ENCODE measurements at regions not wholly inside any gene's neighbourhood (a gene's known extent, or its start where the extent isn't known, plus 50 kb on each side); places are given as distances from the start of the nearest gene placed in this dataset.
A peak's percentile ranks its signal among the peaks of the same experiment; 100 is the strongest.

DNA sequence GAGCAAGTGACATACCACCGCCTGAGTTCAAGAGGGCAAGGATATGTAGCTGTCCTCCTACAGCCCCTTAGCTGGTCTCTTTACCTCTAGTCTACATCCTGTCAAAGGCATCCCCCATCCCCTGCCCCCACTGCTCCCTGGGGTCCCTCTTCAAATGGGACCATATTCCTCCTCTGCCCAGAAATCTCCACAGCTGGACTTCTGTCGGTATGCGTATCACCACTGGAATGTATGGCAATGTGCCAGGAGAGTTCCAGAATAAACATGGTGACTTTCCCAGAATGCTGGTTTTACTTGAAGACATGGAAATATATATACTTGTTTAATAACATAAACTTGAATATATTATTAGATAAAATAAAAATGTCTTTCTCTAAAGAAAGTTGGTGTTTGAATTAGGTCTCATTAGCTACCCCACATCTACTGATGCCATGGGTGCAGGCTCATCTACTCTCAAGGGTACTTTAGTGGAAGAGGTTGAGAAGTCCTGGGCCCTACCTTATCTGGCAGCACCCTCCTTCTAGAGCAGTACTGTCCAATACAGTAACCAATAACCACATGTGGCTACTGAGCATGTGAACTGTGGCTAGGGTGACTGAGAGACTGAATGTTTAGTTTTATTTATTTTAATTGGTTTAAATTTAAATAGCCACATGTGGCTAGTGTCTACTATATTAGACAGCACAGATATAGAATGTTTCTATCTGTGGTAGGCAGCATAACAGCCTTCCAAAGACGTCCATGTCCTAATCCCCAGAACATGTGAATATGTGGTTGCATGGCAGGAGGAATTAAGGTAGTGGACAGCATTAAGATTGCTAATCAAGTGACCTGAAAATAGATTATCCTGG is 181.7 kb upstream of the SLC30A5 start:
- no peak for DNase-seq

DNA sequence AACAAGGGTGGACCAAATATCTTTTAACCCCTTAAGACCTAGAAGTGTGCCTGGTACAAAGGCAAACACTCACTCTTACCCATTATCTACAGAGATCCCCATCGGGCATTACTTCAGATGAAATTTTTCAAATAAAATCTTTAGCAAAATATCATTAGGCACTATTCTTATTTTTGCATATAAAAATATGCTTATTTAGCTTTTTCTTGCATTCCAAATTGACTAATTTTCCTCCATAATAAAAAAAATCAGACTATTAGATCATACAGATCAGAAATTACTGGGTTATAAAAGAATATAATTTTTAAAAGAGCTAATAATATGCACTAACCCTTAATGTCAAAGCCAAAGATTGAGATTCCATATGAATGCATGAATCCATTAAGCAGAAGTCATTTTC is 178.7 kb upstream of the SLC30A5 start:
- no peak for DNase-seq

DNA sequence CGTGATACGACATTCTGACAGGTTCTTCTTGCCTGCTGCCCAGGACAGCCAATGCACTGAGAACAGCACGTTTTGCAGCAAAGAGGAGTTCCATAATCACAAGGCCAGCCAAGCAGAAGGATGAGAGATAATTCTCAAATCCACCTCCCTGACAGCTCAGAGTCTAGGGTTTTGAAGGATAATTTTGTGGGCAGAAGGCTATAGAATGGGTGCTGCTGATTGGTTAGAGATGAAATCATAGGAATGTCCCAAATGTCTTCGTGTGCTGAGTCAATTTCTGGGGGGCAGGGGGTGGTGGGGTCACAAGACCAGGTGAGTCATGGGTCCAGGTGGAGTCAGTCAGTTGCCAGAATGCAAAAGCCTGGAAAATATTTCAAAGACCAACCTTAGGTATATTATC is 175.5 kb upstream of the SLC30A5 start:
- DNase-seq, result no peak

DNA sequence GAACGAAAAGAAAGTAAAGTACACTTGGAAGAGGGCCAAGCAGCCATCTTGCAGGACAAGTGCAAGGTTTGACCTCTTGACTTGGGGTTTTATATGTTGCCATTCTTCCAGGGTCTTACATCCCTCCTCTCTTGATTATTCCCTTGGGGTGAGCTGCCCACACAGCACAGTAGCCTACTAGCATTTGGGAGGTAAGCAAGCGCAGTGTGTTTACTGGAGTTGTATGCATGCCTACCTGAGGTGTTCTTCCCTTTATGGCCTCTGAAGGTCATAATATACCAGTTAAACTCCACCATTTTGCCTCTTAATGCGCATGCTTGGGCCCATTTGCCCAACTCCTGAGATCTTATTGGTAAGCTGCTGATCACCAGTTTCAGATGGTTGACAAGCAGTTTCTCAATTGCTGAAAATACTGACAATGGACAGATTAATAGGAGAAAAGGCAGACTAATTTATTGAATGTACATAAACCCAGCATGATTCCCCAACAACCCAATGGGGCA is 173.8 kb upstream of the SLC30A5 start:
- DNase-seq, result no peak

DNA sequence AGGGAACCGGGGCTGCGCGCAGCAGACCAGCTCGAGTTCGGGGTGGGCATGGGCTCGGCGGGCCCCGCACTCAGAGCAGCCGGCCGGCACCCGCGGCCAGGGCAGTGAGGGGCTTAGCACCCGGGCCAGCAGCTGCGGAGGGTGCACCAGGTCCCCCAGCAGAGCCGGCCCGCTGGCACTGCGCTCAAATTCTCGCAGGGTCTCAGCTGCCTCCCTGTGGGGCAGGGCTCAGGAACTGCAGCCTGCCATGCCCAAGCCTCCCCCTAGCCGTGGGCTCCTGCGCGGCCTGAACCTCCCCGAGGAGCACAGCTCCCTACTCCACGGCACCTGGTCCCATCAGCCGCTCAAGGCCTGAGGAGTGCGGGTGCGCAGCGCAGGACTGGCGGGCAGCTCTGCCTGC is 172.9 kb upstream of the SLC30A5 start:
- no peak for DNase-seq

DNA sequence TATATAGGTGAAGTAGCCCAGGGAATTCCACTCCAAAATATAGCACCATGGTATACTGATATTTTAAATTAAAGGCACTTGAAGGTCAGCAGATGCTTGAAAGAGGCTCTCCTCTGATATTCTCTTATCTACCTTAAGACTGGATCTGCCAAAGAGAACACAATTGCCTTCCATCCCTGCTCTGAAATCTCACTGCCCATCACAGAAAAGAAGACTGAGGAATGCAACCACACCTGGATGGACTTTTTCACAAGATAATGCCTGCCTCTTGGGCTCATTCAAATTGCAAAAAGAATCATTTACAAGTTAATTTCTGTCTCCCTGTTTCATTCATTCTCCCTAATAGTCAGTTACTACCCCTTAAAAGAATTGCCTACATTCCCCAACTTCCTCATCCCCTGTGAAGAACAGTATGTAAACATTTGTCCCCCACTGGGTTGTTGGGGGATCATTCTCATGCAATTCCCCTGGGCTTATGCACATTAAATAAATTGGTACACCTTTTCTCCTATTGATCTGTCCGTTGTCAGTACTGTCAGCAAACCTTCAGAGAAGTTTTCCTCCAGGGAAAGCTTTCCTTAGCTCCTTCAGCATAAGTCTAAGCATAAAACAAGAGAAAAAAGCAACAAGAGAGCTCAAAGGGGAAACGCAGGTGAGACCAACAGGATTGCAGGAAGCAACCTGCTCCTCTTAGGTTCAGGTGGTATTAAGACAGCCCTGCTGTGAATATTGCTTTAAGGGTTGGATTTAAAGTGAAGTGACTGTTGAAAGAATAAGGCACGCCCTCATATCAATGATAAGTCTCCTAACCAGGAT is 171.4 kb upstream of the SLC30A5 start:
- DNase-seq, result no peak

DNA sequence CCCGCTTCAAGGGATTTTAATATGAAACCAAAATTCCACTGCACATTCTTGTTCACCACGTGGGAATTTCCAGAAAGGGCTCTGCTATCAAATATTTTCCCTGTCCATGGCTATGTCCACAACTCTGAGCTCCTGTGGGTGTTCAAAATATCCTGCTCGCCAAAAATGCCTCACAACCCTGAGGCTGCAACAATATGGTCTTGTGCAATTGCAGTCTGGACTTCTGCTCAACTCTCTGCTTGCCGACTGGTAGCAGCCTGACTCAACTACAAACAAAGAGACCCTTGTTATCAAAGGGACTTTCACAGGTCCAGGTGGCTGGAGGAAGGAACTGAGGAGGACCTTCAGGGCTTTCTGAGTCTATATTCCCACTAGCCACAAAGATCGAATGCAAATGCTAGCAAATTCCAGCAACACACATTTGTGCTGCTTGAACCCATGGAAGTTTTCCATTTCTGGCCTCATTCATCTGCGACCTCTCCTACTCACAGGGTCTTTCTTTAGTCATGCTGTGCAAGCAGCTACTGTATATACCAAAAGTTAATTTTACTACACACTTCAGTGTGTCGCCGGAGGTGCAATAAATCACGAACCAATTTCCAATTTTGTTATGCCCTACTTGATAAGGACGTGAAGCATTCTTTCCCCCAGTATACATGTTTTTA is 169.2 kb upstream of the SLC30A5 start:
- DNase-seq, result no peak

DNA sequence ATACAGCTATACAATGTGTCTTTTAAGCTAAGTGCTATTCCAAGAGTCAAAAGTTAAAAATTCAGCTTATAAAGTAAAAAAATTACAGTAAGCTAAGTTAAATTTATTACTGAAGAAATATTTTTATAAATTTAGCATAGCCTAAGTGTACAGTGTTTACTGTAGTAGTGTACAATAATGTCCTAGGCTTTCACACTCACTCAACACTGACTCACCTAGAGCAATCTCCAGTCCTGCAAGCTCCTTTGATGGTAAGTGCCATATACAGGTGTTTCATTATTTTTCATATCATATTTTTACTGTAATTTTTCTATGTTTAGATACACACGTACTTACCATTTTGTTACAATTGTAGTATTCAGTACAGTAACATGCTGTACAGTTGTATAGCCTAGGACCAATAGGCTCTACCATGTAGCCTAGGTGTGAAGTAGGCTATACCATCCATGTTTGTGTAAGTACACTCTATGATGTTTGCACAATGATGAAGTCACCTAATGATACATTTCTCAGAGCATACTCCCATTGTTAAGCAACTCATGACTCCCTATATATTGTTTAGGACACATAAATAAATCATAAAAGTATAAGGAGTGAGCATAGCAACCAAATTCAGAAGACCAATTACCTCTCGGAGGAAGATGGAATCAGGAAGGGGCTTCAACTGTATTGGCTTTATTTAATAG is 165.1 kb upstream of the SLC30A5 start:
- no peak for DNase-seq

DNA sequence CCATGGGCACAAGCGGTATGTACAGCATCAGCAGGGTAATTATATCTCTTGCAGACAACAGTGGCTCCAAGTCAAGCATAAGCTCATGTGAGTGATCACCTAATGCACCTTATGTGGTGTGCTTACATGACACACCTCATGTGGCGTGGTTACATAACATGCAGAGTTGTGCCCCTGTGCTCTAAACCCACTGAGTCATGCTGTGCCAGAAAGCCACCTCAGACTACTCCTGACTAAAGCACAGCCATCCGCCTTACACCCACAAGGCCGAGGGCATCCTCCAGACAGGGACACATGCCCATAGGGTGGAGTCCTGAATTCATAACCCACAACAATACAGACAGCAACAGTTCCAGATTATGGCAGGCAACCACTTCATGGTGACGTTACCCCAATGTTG is 163.7 kb upstream of the SLC30A5 start:
- DNase-seq, result no peak

DNA sequence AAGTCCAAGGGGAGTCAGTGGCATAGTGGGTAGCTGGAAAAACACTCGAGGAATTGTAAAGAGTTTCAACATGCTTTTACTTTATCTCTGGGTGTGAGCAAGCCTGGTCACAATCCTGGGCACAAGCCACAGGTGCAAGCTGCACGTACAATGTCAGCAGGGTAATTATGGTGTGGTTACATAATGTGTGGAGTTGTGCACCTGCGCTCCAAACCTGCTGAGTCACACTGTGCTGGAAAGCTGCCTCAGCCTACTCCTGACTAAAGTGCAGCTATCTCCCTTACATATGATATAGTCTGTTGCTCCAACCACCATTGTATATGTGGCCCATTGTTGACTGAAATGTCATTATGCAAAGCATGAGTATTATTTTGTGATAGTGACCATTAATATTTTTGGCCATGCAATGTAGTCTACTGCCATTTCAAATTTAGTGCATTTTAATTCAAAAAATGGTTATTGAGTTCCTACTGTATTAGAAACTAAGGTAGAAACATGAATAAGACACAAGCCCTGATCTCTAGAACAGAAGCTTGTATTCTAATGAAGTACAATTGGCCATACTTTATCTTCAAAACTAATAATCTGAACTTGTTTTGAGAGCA is 160.9 kb upstream of the SLC30A5 start:
- DNase-seq, result peak; percentile 43

DNA sequence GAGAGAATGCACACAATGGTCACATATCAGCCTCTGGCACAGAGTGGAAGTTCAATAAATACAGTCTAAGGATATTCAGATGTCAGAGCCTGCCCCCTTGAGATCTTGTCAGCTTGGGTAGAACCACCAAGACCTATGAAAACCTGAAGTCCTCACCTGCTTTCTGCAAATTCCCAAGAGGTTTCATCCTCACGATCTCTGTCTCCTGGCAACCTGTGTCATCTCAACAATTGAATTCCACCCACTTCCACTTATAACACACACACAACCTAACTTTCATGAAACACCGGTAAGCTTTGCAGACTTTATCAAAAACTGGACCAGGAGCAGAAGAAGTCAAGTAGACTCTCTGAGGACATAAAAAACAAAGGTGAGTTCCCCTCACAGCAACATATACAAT is 151.6 kb upstream of the SLC30A5 start:
- no peak for DNase-seq

DNA sequence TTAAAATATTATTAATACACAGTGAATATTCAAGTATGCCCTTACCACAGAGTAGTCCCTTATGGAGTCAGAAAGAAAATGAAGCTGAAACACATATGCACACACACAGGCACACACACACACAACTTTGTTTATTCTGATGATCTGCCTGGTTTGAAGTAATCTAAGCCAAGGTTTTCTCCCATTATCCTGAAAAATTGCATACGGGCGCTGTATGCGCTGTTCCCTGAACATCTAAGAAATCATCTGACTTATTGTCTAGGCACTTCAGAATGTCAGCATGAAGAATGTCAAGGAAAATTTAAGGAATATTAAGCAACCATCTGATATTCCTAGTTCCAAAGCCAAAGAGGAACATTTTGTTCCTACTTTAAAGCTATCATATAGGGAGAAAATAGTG is 147.1 kb upstream of the SLC30A5 start:
- DNase-seq, result no peak

DNA sequence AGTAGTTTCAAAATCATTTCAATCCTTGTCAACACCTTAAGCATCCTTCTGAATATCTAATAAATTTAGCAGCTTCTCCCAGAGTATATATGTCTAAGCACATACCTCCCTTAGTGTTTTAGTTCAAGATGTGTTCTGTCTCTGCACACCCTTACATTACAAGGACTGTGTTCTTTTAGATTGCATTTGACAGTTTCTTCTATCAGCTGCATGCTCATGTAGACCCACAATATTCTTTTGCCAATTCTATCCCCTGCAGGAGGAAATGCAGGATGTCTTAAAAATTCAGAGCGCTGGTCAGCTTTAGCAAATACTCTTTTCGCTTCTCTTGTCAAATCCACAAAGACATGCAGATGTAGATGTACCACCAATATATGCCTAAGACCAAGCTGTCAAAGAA is 145.8 kb upstream of the SLC30A5 start:
- DNase-seq, result no peak

DNA sequence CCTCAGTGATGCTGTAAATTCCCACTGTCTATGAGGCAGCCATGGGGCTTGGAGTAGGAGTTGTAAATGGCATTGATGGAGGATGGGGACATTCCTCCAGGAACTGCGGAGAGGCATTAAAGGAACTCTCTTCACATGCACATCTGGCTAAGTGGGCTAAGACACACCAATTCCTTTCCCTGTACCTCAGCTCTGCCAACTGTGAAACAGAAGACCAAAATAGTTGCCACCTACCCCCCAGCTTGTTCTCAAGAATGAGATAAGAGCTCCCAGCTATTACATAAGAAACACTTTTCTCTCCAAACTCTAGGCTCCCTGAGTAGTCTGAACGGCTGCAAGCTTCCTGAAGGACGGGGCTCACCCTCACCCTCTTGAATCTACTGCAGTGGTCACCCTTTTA is 144.6 kb upstream of the SLC30A5 start:
- no peak for DNase-seq

DNA sequence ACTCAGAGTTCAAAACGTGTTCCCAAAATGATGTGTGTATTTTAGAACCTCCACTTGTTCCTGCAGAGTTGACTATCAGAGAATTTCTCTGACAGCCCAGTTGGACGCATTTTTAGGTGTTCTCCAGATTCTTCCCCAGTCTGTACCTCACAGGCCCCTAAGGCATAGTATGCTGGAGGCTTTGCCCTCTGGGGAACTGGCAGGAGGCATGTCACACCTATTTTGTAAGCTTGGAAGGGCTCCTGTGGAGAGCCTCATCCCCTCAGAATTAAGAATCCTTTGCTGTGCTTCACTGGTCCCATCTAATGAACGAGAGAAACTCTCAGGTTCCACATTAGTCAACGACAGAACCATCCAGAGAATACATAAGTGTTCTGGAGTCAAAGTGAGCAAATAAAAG is 144.1 kb upstream of the SLC30A5 start:
- no peak for DNase-seq

DNA sequence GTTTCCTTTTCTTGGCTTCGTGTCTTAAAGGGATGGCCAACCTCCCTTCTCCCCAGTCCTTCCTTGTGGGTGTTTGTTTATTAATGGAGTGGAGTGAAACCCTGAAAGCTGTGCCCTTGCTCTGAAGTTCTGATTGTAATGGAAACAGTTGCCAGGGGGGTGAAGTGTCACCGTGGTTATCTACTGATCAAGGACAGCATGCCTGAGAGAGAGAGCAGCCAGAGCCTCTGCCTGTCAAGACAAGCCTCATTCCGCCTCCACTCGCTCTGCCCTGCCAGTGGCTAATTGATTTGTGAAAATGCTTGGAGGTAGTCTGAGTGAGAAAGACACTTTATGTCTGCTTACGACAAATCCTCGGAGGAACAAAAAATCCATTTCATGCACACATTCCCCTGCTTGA is 143.7 kb upstream of the SLC30A5 start:
- DNase-seq, result no peak

DNA sequence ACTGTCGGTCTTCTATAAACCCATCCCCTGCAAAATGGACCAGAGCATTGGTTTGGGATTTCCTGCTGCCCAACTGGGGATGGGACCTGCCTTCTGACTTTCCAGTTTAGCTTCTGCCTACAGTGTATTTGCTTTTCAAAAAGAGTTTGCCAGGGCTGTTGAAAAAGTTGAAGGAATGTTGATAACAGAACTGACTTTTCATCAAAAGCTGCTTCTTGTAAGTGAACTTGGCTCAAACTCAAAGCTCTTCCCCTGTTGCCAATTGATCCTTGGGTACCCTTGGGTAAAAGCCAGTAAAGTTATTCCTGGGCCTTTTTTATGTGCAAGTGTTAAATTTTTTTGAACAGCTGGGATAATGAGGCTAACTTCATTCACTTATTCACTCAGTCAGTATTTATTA is 142.9 kb upstream of the SLC30A5 start:
- DNase-seq, result no peak

DNA sequence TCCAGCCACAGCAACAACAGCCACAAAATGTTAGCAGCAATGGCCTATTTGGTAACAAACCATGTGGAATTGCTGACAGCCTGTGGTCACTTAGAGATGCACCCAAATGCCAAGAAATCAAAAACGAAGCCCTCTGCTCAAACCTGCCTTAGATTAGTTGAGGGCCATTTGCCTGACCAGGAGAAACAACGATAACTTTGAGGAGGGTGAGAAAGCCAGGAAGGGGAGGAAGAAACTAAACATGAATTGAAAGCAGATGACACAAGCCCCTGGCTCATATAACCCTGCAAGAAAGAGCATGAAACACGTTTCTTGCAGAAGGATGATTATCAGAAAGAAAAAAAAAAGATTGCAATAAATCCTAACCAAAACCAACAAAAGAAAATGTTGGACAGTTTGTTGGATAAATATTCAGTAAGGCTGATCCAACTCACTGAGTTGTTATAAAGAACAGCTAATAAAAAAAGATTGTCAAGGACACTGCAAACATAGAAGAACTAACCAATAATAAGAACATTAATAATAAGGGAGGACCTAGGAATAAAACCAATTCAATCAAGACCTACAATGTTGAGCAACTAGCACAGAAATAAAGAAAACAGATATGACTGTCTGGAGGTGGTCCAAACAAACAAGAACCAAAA is 140.5 kb upstream of the SLC30A5 start:
- no peak for DNase-seq

DNA sequence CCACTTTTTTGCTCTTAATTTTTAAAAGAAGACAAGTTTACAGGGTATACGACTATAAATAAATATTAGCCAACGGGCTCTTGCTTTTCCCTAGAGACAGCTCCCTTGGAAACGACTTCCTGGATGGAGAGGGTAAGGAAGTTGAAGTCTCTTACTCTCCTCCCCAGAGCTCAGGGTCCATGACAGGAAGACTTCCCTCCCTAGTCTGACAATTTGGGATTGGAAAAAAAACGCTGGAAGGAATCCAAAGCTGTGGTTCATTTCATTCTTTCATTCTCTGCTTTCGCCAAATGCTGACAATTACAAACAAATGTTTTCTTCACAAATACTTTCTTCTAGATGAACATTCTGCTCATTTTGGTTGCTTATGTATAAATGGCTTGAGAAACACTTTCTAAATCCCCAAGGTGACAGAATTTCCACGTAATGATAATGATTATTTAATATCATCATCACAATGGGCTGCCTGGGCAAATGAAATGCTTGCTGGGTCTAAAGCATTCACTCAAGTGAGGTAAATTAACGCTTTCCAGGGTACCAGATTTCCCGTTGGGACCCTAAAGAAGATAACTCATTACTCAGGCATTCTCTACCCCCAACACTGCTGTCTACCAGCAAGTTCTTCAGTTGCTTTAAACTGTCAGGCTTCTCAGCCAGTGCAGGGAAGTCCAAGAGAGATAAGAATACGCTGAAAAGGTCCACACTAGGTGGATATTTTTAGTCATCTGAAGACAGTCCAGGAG is 139.8 kb upstream of the SLC30A5 start:
- no peak for DNase-seq

DNA sequence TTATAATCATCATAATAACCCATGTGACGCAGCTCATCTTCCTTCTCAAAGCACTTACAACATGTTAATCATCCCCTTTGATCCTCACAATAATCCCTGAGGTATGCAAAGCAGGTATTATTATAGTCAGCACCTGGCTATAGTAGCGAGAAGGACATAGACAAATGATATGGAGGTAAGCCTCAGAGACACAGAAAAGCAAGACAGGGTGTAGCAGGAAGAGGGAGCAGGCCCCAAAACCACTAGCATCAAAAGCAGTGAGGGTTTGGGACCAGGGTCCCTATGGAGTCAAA is 139.2 kb upstream of the SLC30A5 start:
- DNase-seq, result no peak

DNA sequence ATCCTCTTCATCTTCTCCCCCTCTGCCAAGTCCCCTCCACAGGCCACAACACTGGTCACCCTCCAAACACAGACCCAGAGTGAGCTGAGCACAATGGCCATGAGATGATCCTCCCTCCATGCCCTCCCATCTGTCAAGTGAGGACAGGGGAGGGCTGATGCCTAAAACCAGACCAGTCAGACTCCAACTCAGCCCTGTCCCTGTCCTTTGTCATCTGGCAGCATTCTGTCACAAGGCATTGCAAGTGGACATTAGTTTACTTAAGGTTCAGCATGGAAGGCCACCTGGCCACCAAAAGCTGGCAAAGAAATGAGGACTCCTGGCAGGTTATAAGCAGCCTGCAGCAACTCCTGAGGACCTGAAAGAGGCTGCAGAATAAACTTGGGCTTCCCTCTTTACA is 136.2 kb upstream of the SLC30A5 start:
- DNase-seq, result no peak

DNA sequence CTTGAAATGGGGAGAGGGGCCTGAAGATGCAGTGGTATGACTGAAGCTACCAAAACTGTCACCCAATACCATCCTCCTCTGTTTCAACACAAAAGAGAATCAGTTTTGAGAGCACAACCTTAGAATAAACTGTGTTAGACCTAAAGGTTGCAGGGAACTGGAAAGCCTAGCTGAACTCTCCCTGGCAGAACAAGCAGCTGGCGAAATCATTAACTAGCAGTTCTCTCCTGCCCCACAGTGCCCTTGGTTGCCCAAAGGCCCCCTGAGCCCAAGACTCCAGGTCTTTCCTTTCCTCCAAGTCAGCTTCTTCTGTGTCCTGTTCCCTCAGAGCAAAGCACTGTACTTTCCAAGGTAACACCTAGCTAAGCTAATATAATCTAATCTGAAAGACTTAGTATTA is 135.4 kb upstream of the SLC30A5 start:
- DNase-seq, result no peak

Data from CD4-positive, alpha-beta T cell treated with Interleukin-17A for 1 hour (primary cell).